ENCODE measurements at regions not wholly inside any gene's neighbourhood (a gene's known extent, or its start where the extent isn't known, plus 50 kb on each side); places are given as distances from the start of the nearest gene placed in this dataset.
"Not testable (repeated sequence)": the region's sequence is repeated elsewhere in the genome, so short reads cannot be mapped to it uniquely, and the experiment has no call there.

DNA sequence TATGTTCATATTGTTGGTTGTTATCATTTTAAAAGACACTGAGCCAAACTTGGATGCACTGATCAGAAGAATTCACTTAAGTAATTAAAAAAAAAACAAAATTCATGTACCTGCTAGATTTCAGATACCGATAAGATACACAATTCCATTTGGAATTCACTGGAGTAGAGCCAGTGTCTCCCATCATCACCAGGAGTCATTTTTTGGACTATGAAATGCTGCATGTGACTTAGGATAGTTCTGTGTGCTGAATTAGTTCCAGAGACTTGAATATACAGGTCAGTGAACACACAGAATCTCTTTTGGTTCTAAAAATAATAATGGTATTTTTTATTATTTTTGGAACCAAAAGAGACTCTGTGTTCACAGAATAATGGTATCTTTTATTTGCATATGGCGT, 482.6 kb upstream of the PIK3R1 start:
- no peak for DNase-seq

DNA sequence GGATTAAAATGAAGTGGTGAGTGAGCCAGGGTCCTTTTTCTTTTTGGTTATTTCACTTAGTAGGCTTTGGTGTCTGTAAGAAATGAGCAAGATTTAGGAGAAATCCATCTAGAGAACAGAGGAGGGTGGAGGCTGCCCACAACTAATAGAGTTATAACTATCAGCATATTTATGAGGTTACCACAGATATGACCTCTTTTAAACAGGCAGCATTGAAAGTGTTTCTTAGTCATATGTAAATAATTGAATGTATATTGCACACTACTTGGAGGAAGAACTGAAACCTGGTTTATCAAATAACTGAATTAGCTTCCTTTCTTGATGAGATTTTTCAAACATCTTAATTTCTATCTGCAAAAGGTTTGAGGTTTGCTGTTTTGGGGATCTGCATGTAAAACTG, 483.1 kb upstream of the PIK3R1 start:
- DNase-seq: no peak

- DNase-seq: no peak
Observed at GRCh38 chr5:67731886-67732285, 483.7 kb upstream of the PIK3R1 start.

GRCh38 chr5:67730917-67731474, 484.6 kb upstream of the PIK3R1 start:
- DNase-seq: no peak

DNA sequence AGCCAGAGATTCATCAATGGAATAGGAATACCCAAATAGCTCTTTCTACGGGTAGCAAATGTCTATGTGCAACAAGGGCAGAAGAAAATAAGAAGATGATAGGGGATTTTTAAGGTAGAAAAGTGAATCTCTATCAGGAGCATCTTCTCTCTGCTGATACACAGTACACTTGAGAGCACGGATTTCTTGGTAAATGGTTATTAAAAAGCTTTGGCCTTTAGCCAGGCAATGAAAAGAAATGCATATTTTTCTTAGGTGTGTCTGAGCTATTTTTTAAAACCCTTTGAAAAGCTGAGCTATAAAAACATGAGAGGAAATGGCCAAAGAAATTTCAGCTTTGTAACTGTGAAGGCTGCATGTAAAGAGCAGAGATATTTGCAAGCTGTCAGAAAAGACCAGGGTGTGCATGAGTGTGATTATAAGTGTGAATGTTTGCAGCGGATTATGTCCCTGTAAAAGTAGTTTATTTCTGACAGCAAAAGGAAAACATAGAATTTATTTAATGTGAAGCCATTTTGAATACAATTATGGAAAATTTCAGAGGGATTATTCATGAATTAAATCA, 487.1 kb upstream of the PIK3R1 start:
- DNase-seq: no peak

DNA sequence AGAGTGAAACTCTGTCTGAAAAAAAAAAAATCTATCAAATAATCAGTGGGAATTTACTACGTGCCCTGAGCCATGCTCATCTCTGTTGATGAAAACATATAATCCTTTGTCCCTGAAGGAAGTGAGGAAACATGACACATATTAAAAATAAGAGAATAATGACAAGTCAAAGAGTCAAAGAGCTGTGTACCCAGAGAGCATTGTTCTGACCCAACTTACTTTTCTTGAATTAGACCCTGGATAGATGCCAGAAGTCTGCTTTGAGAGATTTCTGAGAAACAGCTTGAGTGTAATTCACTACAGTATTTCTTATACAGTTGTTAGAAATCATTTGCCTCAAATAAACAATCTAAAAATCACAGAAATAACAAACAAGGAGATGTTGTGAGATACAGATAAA, 490.0 kb upstream of the PIK3R1 start:
- no peak for DNase-seq

DNA sequence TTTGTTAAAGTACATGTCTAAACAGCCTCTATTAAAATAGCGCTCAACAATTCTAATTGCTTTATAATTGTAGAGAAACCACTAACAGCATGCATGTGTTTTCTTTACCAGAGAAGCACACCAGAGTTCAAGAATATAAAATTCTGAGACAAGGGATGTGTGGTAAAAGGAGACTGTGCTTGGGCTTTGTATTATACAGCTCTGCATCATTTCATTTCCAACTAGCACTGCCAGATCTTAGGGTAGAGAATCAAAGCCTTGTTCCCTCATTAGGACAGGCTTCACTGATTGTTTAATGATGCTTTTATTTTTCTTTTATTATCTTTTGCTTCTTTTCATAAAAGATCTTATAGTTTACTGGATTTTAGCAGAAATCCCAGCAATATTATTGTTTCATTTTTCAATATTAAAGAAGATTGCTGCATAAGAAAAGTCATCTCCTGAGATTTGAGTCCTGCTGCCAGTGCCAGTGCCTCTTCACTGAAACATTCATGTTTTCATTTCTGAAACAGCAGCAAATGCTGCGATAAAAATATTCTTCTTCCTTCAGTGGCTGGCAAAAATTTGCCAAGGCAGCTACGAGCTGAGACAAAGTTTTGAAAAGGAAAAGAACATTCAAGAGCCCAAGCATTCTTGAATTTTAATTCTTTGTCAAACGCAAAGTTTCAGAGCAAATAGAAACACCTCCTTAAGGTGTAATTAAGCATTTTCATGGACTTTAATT, 491.0 kb upstream of the PIK3R1 start:
- DNase-seq: no peak

DNA sequence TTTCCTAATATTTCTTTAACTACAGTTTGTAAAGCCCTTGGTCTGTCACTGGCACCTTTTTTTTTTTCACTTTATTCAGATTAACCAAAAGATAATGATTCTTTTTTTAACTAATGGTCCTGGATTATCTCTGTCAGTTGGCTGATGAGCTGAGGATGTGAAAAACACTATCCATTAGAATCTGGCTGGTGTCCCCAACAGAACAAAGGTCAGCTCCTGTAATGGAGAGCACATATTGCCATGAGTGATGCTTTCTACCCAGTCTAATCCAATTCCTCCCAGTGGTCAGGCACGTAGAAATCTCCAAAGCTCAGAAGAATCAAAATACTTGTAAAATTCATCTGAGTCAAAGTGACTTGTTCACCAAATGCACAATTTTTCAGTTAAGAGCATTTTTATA, 491.7 kb upstream of the PIK3R1 start:
- no peak for DNase-seq

- DNase-seq: not testable (repeated sequence)
Observed at GRCh38 chr5:67722582-67722981, 493.0 kb upstream of the PIK3R1 start.

- DNase-seq: no peak
Observed at GRCh38 chr5:67720162-67720772, 495.3 kb upstream of the PIK3R1 start.

- DNase-seq: no peak
Observed at GRCh38 chr5:67702008-67702407, 505.4 kb upstream of the CD180 start.

- no peak for DNase-seq
Observed at GRCh38 chr5:67699560-67699959, 503.0 kb upstream of the CD180 start.

DNA sequence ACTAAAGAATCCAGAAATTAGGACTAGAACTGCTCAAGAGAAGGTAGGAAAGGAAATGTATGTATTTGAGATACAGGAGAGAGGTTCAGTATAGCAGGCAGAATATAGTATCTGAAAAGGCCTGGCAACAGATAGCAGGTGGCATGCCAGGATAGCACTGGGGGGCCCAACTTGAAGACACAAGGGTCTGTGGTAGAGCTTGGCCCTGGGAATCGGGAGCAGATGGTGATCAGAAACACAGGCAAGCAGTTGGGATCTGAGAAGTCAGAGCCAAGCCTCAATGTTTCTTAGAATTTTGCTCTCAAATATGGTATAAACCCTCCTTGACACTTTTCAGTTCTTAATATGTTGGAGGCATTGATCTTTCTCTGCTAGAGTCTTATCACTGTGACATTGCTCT, 499.8 kb upstream of the CD180 start:
- no peak for DNase-seq

DNA sequence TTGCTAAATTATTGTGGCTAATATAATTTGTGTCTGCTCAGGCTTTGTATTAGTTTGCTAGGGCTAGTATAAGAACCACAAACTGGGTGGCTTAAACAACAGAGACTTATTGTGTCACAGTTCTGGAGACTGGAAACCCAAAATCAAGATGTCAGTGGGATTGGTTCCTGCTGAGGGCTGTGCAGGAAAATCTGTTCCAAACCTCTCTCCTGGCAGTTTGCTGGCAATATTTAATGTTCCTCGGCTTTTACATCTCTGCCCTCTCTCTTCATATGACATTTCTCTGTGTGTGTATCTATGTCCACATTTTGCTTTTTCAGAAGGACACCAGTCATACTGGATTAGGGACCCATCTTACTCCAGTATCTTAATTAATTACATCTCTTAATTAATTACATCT, 498.8 kb upstream of the CD180 start:
- DNase-seq: no peak

DNA sequence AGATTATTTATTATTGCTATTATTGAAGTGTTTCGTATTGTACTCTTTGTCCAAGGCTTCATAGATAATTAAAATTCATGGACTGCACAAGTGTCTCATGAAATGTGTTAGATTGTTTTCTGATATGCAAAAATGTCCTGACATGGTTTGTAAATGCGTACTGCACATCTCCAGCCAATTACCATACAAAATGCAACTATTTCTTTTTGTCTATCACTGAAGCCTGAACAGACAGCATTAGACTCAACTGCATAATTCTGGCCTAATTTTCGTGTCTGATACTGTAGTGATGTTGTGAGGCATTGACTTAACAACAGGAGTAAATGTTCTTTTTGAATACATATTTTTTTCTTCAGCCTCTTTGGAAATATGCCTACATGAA, 498.2 kb upstream of the CD180 start:
- no peak for DNase-seq

GRCh38 chr5:67693956-67694809, 497.6 kb upstream of the CD180 start:
- no peak for DNase-seq

DNA sequence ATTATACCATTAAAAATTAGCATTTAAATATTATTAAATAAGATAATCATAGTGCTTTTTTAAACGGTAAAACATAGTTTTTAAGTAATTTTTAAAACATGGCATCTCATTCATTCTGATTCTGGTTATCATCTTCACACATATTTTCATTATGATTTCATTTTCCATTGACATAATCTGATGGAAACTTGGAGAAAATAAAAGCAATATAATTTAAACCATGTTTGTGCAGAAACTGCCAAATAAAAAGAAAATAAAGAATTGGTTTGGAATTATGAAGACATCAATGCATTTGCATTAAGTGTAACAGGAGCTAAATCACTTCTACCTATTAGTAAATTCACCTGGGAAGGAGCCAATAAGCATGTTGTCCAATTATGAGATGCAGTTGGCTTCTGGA, 490.1 kb upstream of the CD180 start:
- DNase-seq: no peak

- no peak for DNase-seq
Observed at GRCh38 chr5:67681703-67682102, 485.1 kb upstream of the CD180 start.

DNA sequence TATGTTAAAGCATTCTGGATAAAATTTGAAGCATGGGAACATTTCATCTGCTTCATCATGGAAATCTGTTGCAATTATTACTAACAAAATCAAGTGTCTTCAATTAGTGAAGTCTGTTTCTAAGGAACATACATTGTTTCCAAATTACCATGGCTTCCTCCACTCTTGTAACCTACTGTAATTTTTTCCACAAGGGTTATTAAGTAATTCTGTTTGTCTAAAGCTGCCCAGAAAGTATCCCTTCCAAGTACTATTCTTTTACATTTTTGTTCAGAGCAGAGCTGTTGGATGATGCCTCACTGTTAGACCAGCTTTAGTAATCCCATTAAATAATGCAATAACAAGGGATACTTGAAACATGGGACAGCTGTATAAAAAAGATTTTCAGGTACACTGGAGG, 483.5 kb upstream of the CD180 start:
- DNase-seq: no peak

- no peak for DNase-seq
Observed at GRCh38 chr5:67679184-67679841, 482.7 kb upstream of the CD180 start.

DNA sequence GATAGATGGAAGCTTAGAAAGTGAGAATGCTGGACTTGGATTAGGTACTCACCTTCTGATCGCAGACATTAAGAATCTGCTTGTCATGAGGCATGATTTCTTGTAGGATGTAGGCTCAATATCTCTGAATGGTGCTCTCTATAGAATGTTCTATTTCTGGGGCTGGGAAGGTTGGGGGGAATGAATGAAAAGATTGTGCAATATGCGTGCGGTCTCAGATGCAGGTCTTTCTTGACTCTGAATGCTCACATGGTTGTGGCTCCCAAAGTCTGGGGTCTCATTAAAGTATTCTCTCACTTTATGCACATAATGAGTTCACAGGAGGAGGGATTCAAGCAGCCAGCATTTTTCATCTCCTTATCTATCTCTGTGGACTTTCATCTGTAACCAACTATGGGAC, 482.0 kb upstream of the CD180 start:
- no peak for DNase-seq

DNA sequence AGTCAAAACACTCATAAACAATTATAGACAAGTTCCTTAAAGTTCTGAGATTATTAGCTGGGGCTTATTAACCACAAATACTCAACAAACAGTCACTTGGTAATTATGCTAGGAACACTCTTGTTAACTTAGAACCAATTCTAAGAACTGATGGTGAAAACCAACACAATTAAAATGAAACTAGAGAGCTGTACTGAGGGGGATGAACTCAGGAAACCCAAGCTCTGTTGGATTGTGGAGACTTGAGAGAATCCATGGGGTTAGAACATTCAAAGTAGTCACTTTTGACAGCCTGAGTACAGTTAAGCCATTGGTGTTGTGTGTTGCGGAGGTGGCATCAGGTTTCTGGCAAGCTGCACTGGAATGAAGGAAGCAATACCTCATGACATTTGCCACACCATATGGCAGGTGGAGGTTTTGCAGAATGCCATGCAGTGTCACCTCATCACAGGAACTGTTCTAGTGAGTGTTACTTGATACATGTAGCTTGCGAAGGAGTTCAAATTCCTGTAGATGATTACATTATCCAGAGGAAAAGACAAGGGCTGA, 480.9 kb upstream of the CD180 start:
- no peak for DNase-seq

- no peak for DNase-seq
Observed at GRCh38 chr5:67676863-67677262, 480.3 kb upstream of the CD180 start.
